IMR-90 (cell line): ENCODE measurements at regions not wholly inside any gene's neighbourhood (a gene's known extent, or its start where the extent isn't known, plus 50 kb on each side); places are given as distances from the start of the nearest gene placed in this dataset.

Source experiments
- FOS ChIP-seq: fragments of 150-350 bp; IDR thresholded peaks from 2 replicates; pipeline ENCODE4 v1.6.1; 2016; ENCODE audit warnings: low read depth, low read length
- MAFK ChIP-seq: IDR thresholded peaks from 2 replicates; pipeline ENCODE4 v1.6.1; 2012; ENCODE audit warnings: low read depth, low read length, improper control_type of control experiment
- MAZ ChIP-seq: IDR thresholded peaks from 2 replicates; pipeline ENCODE4 v1.6.1; 2012; ENCODE audit warnings: low read depth, mild to moderate bottlenecking, low read length, improper control_type of control experiment, moderate library complexity, borderline replicate concordance
- MXI1 ChIP-seq: IDR thresholded peaks from 2 replicates; pipeline ENCODE4 v1.6.1; 2012; ENCODE audit warnings: low read depth, mild to moderate bottlenecking, low read length, moderate library complexity, borderline replicate concordance
- POLR2A ChIP-seq: IDR thresholded peaks from 2 replicates; pipeline ENCODE4 v1.6.1; 2012; ENCODE audit warnings: mild to moderate bottlenecking, low read depth, low read length
- RCOR1 ChIP-seq: IDR thresholded peaks from 2 replicates; pipeline ENCODE4 v1.6.1; 2012; ENCODE audit warnings: mild to moderate bottlenecking, low read length, improper control_type of control experiment; ENCODE audit not compliant: insufficient replicate concordance
- SMC3 ChIP-seq: fragments of 150-350 bp; IDR thresholded peaks from 2 replicates; pipeline ENCODE4 v1.6.1; 2016; ENCODE audit warnings: low read depth, mild to moderate bottlenecking, antibody characterized with exemption, low read length, moderate library complexity
- TF ChIP-seq, protein P1 (sequence below): fragments of 150-350 bp; IDR thresholded peaks from 2 replicates; pipeline ENCODE4 v1.6.1; 2017; ENCODE audit warnings: mild to moderate bottlenecking, antibody characterized with exemption, low read length, low read depth
- TF ChIP-seq, protein P2 (sequence below): conservative IDR thresholded peaks from 2 replicates; pipeline ENCODE4 v1.5.1; 2012; ENCODE audit warnings: mild to moderate bottlenecking, low read depth, low read length, improper control_type of control experiment

DNA sequence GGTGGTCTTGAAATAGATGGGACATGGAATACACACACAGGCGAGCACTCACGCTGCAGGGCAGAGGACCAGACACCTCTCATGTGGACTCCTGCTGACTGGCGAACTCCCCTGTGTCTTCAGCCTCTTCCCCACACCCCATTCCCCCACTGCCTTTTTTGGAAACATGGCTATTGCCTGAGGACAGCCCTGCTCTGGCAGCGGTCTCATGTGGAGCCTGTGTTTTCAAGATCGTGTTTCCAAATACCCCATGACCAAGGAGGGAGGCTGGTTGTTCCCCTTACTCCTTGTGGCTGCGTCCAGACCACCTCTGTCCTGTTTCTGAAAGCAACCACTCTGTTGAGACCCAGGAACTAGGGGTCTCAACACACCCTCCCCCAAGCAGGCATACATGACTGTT is 119.4 kb downstream of the C1orf94 start:
- no peak for TF ChIP-seq POLR2A
- TF ChIP-seq, protein P1, sequence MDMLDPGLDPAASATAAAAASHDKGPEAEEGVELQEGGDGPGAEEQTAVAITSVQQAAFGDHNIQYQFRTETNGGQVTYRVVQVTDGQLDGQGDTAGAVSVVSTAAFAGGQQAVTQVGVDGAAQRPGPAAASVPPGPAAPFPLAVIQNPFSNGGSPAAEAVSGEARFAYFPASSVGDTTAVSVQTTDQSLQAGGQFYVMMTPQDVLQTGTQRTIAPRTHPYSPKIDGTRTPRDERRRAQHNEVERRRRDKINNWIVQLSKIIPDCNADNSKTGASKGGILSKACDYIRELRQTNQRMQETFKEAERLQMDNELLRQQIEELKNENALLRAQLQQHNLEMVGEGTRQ = no peak
- TF ChIP-seq, protein P2, sequence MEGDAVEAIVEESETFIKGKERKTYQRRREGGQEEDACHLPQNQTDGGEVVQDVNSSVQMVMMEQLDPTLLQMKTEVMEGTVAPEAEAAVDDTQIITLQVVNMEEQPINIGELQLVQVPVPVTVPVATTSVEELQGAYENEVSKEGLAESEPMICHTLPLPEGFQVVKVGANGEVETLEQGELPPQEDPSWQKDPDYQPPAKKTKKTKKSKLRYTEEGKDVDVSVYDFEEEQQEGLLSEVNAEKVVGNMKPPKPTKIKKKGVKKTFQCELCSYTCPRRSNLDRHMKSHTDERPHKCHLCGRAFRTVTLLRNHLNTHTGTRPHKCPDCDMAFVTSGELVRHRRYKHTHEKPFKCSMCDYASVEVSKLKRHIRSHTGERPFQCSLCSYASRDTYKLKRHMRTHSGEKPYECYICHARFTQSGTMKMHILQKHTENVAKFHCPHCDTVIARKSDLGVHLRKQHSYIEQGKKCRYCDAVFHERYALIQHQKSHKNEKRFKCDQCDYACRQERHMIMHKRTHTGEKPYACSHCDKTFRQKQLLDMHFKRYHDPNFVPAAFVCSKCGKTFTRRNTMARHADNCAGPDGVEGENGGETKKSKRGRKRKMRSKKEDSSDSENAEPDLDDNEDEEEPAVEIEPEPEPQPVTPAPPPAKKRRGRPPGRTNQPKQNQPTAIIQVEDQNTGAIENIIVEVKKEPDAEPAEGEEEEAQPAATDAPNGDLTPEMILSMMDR = no peak
- no peak for TF ChIP-seq MAFK
- no peak for TF ChIP-seq MAZ
- TF ChIP-seq MXI1 = no peak
- no peak for TF ChIP-seq RCOR1
- TF ChIP-seq FOS = no peak
- TF ChIP-seq SMC3 = no peak
